HAP-1 (cell line): ENCODE measurements at regions not wholly inside any gene's neighbourhood (a gene's known extent, or its start where the extent isn't known, plus 50 kb on each side); places are given as distances from the start of the nearest gene placed in this dataset.

ENCODE experiments used
- DNase-seq, 2 experiments: peaks; one replicate each; pipeline ENCODE4 v3.0.0-alpha.2; 2016 to 2020; ENCODE audit warnings: low spot score in 2 of 2
- H3K27me3 ChIP-seq: fragments of 250-450 bp; sonication (Bioruptor Pico); 2 replicates; pipeline ENCODE4 v1.5.1; 2020; ENCODE audit warnings: low read depth, mild to moderate bottlenecking, moderate library complexity
- H3K36me3 ChIP-seq: fragments of 250-450 bp; sonication (Bioruptor Pico); replicated peaks from 2 replicates; pipeline ENCODE4 v1.5.1; 2020; ENCODE audit warnings: mild to moderate bottlenecking
- H3K4me1 ChIP-seq: fragments of 250-450 bp; sonication (Bioruptor Pico); 2 replicates; pipeline ENCODE4 v1.5.1; 2020; ENCODE audit warnings: mild to moderate bottlenecking
- H3K4me3 ChIP-seq: fragments of 250-450 bp; sonication (Bioruptor Pico); 2 replicates; pipeline ENCODE4 v1.5.1; 2020; ENCODE audit warnings: mild to moderate bottlenecking, moderate library complexity
- H3K9me3 ChIP-seq: fragments of 250-450 bp; sonication (Bioruptor Pico); 2 replicates; pipeline ENCODE4 v1.5.1; 2020; ENCODE audit warnings: mild to moderate bottlenecking, moderate library complexity
- in situ Hi-C: fragments of 300-500 bp; cut with MboI; formaldehyde crosslinking; loops from 3 replicates; pipeline ENCODE4 v1.14.3; 2020; ENCODE audit warnings: low sequenced_read_pairs, inconsistent platforms, mixed read lengths

- DNase-seq: peak; percentile 77 to 85
- H3K36me3 ChIP-seq: no peaks in the 10 kb centered on the region
- no peaks in the 10 kb centered on the region for H3K27me3 ChIP-seq
- H3K9me3 ChIP-seq: no peaks in the 10 kb centered on the region
- no peak overlapping the region for H3K4me3 ChIP-seq
- in situ Hi-C loops: loop anchor here (25.0 kb wide), 1 partner anchor 1082 kb away; the partner anchor contains the start of gene MARCKS
- H3K4me1 ChIP-seq: no peaks in the 10 kb centered on the region
Measured at GRCh38 chr6:112780498-112781096, 433.5 kb downstream of the RFPL4B start.

- no peak for DNase-seq
- H3K4me1 ChIP-seq: no peaks in the 10 kb centered on the region
- no peaks in the 10 kb centered on the region for H3K9me3 ChIP-seq
- H3K27me3 ChIP-seq: no peaks in the 10 kb centered on the region
- no peaks in the 10 kb centered on the region for H3K36me3 ChIP-seq
- H3K4me3 ChIP-seq: no peak overlapping the region
- in situ Hi-C loops: loop anchor here (25.0 kb wide), 1 partner anchor 1081 kb away; the partner anchor contains the start of gene MARCKS
Measured at GRCh38 chr6:112781241-112781640, 434.1 kb downstream of the RFPL4B start.

- in situ Hi-C loops: loop anchor here (25.0 kb wide), 1 partner anchor 1077 kb away; the partner anchor contains the start of gene MARCKS
- H3K4me1 ChIP-seq: no peaks in the 10 kb centered on the region
- no peak for DNase-seq
- H3K9me3 ChIP-seq: no peaks in the 10 kb centered on the region
- H3K4me3 ChIP-seq: no peak overlapping the region
- H3K36me3 ChIP-seq: no peaks in the 10 kb centered on the region
- no peaks in the 10 kb centered on the region for H3K27me3 ChIP-seq
Measured at GRCh38 chr6:112785408-112785807, 438.3 kb downstream of the RFPL4B start.

- Histone ChIP-seq H3K9me3 (no peaks in the 10 kb centered on the region), H3K4me3 (no peak overlapping the region), H3K4me1 (no peaks in the 10 kb centered on the region), H3K36me3 (no peaks in the 10 kb centered on the region), H3K27me3 (no peaks in the 10 kb centered on the region)
- in situ Hi-C loops: loop anchor here (25.0 kb wide), 1 partner anchor 1076 kb away; the partner anchor contains the start of gene MARCKS
- DNase-seq: no peak
Measured at GRCh38 chr6:112786801-112787200, 439.7 kb downstream of the RFPL4B start.

- DNase-seq: no peak
- Histone ChIP-seq H3K36me3 (no peaks in the 10 kb centered on the region), H3K4me3 (no peak overlapping the region), H3K4me1 (no peaks in the 10 kb centered on the region), H3K9me3 (no peaks in the 10 kb centered on the region), H3K27me3 (no peaks in the 10 kb centered on the region)
- in situ Hi-C loops: loop anchor here (25.0 kb wide), 1 partner anchor 1075 kb away; the partner anchor contains the start of gene MARCKS
Measured at GRCh38 chr6:112787371-112787770, 440.2 kb downstream of the RFPL4B start.

- H3K4me3 ChIP-seq: no peak overlapping the region
- in situ Hi-C loops: loop anchor here (25.0 kb wide), 1 partner anchor 1067 kb away; the partner anchor contains the start of gene MARCKS
Measured at GRCh38 chr6:112795316-112795715, 448.2 kb downstream of the RFPL4B start.

GRCh38 chr6:112796712-112797111 is 449.6 kb downstream of the RFPL4B start:
- Histone ChIP-seq H3K4me1 (no peaks in the 10 kb centered on the region), H3K4me3 (no peak overlapping the region), H3K36me3 (no peaks in the 10 kb centered on the region), H3K27me3 (no peaks in the 10 kb centered on the region), H3K9me3 (no peaks in the 10 kb centered on the region)
- in situ Hi-C loops: loop anchor here (25.0 kb wide), 1 partner anchor 1066 kb away; the partner anchor contains the start of gene MARCKS
- no peak for DNase-seq

More at GRCh38 chr6:112795316-112795715, 448.2 kb downstream of the RFPL4B start:
- no peaks in the 10 kb centered on the region for H3K4me1 ChIP-seq
- H3K9me3 ChIP-seq: no peaks in the 10 kb centered on the region
- no peaks in the 10 kb centered on the region for H3K36me3 ChIP-seq
- no peak for DNase-seq
- no peaks in the 10 kb centered on the region for H3K27me3 ChIP-seq

GRCh38 chr6:112799889-112800288 is 452.8 kb downstream of the RFPL4B start:
- H3K4me3 ChIP-seq: no peak overlapping the region
- H3K36me3 ChIP-seq: no peaks in the 10 kb centered on the region
- no peaks in the 10 kb centered on the region for H3K27me3 ChIP-seq
- no peaks in the 10 kb centered on the region for H3K4me1 ChIP-seq
- in situ Hi-C loops: loop anchor here (25.0 kb wide), 1 partner anchor 1062 kb away; the partner anchor contains the start of gene MARCKS
- no peaks in the 10 kb centered on the region for H3K9me3 ChIP-seq
- no peak for DNase-seq

GRCh38 chr6:112800439-112800838 is 453.3 kb downstream of the RFPL4B start:
- DNase-seq: no peak
- Histone ChIP-seq H3K27me3 (no peaks in the 10 kb centered on the region), H3K4me3 (no peak overlapping the region), H3K9me3 (no peaks in the 10 kb centered on the region), H3K4me1 (no peaks in the 10 kb centered on the region), H3K36me3 (no peaks in the 10 kb centered on the region)
- in situ Hi-C loops: no loop called here

- H3K36me3 ChIP-seq: no peaks in the 10 kb centered on the region
- no peak overlapping the region for H3K4me3 ChIP-seq
- in situ Hi-C loops: no loop called here
- no peaks in the 10 kb centered on the region for H3K27me3 ChIP-seq
- H3K4me1 ChIP-seq: no peaks in the 10 kb centered on the region
- no peaks in the 10 kb centered on the region for H3K9me3 ChIP-seq
- DNase-seq: no peak
Measured at GRCh38 chr6:112800916-112801315, 453.8 kb downstream of the RFPL4B start.

GRCh38 chr6:112801468-112802080 is 454.4 kb downstream of the RFPL4B start:
- DNase-seq: no peak
- Histone ChIP-seq H3K27me3 (no peaks in the 10 kb centered on the region), H3K4me1 (no peaks in the 10 kb centered on the region), H3K9me3 (no peaks in the 10 kb centered on the region), H3K36me3 (no peaks in the 10 kb centered on the region), H3K4me3 (no peak overlapping the region)
- in situ Hi-C loops: no loop called here

- Histone ChIP-seq H3K36me3 (no peaks in the 10 kb centered on the region), H3K4me1 (no peaks in the 10 kb centered on the region), H3K9me3 (no peaks in the 10 kb centered on the region), H3K27me3 (no peaks in the 10 kb centered on the region), H3K4me3 (no peak overlapping the region)
- no peak for DNase-seq
- in situ Hi-C loops: no loop called here
Measured at GRCh38 chr6:112802144-112802543, 455.0 kb downstream of the RFPL4B start.

GRCh38 chr6:112804638-112805330 is 457.7 kb downstream of the RFPL4B start:
- no peaks in the 10 kb centered on the region for H3K9me3 ChIP-seq
- H3K36me3 ChIP-seq: no peaks in the 10 kb centered on the region
- H3K4me3 ChIP-seq: no peak overlapping the region
- no peaks in the 10 kb centered on the region for H3K27me3 ChIP-seq
- in situ Hi-C loops: no loop called here
- DNase-seq: no peak
- peaks cover 5% of the 10 kb centered on the region for H3K4me1 ChIP-seq
